Neuron (in vitro differentiated cells): ENCODE measurements at regions not wholly inside any gene's neighbourhood (a gene's known extent, or its start where the extent isn't known, plus 50 kb on each side); places are given as distances from the start of the nearest gene placed in this dataset.

Source experiments
- H2AFZ ChIP-seq: one replicate; pipeline ENCODE4 v1.6.1; 2013; ENCODE audit warnings: low read depth, mild to moderate bottlenecking, inconsistent platforms, low read length, moderate library complexity
- H3K27me3 ChIP-seq: one replicate; pipeline ENCODE4 v1.6.1; 2013; ENCODE audit warnings: low read length; ENCODE audit not compliant: insufficient read depth
- H3K36me3 ChIP-seq: one replicate; pipeline ENCODE4 v1.6.1; 2013; ENCODE audit warnings: low read length; ENCODE audit not compliant: insufficient read depth
- H3K4me1 ChIP-seq: one replicate; pipeline ENCODE4 v1.6.1; 2013; ENCODE audit warnings: low read length; ENCODE audit not compliant: insufficient read depth
- H3K4me3 ChIP-seq: 2 replicates; pipeline ENCODE4 v1.5.1; 2013; ENCODE audit warnings: mild to moderate bottlenecking, low read length, moderate library complexity
- H3K9me3 ChIP-seq: one replicate; pipeline ENCODE4 v1.6.1; 2013; ENCODE audit warnings: low read length

- Histone ChIP-seq H3K9me3 (peaks cover 3% of the 10 kb centered on the region), H3K27me3 (no peaks in the 10 kb centered on the region), H3K4me3 (no peak overlapping the region), H2AFZ (no peak overlapping the region), H3K36me3 (no peaks in the 10 kb centered on the region), H3K4me1 (peaks cover 5% of the 10 kb centered on the region)
Observed at GRCh38 chr6:3516092-3516491, 59.2 kb upstream of the SLC22A23 start.

DNA sequence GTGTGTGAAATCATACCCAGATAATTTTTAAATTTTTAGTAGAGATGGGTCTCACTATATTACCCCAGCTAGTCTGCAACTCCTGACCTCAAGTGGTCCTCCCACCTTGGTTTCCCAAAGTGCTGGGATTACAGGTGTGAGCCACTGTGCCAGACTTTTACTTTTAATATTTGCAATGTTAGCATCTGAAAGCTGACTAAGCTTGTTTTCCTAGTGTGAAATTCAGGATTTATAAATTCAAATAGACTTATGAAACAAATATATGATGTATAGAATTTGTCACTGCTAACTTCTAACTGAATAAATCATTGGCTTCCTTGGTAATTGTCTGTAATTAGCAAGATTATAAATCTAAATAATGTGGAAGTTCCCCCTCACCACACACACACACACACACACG lies 58.8 kb upstream of the SLC22A23 start:
- no peaks in the 10 kb centered on the region for H3K36me3 ChIP-seq
- peaks cover 3% of the 10 kb centered on the region for H3K9me3 ChIP-seq
- H2AFZ ChIP-seq = no peak overlapping the region

DNA sequence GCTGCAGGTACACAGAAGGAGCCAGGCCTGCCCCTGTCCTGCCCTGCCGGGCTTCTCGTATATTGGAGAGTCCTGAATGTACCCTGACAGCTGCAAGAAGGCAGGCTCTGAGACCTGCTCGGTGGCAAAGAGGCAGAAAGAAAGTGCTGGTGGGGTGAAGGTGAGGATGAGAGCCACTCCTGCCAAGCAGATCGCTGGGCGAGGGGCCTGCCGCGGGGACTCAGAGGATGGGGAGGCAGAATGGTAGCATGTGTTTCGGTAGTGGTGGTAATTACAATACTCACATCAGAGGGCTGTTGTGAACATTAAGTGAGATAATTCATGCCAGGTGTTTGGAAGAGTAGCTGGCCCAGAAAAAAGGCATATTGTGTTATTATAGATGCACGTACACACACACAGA lies 56.6 kb upstream of the SLC22A23 start:
- H3K4me3 ChIP-seq = no peak overlapping the region
- no peaks in the 10 kb centered on the region for H3K9me3 ChIP-seq
- peaks cover 11% of the 10 kb centered on the region for H3K4me1 ChIP-seq
- no peaks in the 10 kb centered on the region for H3K27me3 ChIP-seq
- H3K36me3 ChIP-seq = no peaks in the 10 kb centered on the region
- H2AFZ ChIP-seq = no peak overlapping the region

More for the DNA sequence above, 58.8 kb upstream of the SLC22A23 start:
- H3K4me1 ChIP-seq = peaks cover 5% of the 10 kb centered on the region
- H3K4me3 ChIP-seq = no peak overlapping the region
- H3K27me3 ChIP-seq = no peaks in the 10 kb centered on the region

DNA sequence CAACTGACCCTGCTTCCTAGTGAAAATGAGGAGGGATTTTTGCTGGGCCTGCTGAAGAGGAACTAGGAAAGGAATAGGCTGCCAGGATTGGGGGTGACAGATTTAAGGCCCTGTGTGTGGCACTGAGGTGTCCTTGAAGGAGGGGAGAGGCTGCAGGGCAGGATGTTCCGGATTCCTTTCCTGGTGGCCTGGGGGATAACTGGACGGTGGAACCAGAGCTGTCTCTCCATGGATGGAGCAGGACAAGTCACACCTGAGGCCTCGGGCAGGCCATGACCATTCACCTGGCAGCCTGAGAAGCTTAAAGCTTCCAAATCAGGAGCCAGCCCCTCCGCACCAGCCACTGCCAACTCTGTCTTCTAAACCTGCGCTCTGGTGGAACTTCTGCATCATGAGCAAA lies 56.0 kb upstream of the SLC22A23 start:
- Histone ChIP-seq H3K4me1 (peaks cover 11% of the 10 kb centered on the region), H3K27me3 (no peaks in the 10 kb centered on the region), H3K36me3 (no peaks in the 10 kb centered on the region), H3K9me3 (no peaks in the 10 kb centered on the region), H3K4me3 (no peak overlapping the region), H2AFZ (no peak overlapping the region)

DNA sequence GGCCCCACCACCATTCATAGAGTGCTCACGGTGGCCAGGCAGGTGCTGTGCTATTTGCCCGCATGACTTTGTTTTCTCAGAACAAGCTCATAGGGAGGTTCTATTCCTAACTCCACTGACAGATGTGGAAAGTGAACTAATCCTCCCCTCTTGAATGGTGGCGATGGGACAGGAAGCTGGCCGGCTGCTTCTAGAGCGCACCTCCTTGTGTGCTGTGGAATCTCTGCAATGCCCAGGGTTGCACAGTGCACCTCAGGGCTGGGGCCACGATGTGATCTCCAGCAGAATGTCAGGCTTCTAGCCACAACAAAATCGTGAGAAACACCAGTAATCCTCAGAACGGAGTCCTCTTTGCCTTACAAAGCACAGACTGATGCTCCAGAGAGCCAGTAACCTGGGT lies 53.8 kb upstream of the SLC22A23 start:
- Histone ChIP-seq H2AFZ (no peak overlapping the region), H3K36me3 (no peaks in the 10 kb centered on the region), H3K4me3 (no peak overlapping the region), H3K27me3 (no peaks in the 10 kb centered on the region), H3K4me1 (peaks cover 11% of the 10 kb centered on the region), H3K9me3 (no peaks in the 10 kb centered on the region)

GRCh38 chr6:3510178-3510577 lies 53.3 kb upstream of the SLC22A23 start:
- Histone ChIP-seq H3K4me3 (no peak overlapping the region), H3K4me1 (peaks cover 11% of the 10 kb centered on the region), H2AFZ (no peak overlapping the region), H3K36me3 (no peaks in the 10 kb centered on the region), H3K9me3 (no peaks in the 10 kb centered on the region), H3K27me3 (no peaks in the 10 kb centered on the region)

- Histone ChIP-seq H3K4me1 (peaks cover 11% of the 10 kb centered on the region), H2AFZ (no peak overlapping the region), H3K4me3 (no peak overlapping the region), H3K36me3 (no peaks in the 10 kb centered on the region), H3K9me3 (no peaks in the 10 kb centered on the region), H3K27me3 (no peaks in the 10 kb centered on the region)
Observed at GRCh38 chr6:3509336-3509735, 52.5 kb upstream of the SLC22A23 start.

DNA sequence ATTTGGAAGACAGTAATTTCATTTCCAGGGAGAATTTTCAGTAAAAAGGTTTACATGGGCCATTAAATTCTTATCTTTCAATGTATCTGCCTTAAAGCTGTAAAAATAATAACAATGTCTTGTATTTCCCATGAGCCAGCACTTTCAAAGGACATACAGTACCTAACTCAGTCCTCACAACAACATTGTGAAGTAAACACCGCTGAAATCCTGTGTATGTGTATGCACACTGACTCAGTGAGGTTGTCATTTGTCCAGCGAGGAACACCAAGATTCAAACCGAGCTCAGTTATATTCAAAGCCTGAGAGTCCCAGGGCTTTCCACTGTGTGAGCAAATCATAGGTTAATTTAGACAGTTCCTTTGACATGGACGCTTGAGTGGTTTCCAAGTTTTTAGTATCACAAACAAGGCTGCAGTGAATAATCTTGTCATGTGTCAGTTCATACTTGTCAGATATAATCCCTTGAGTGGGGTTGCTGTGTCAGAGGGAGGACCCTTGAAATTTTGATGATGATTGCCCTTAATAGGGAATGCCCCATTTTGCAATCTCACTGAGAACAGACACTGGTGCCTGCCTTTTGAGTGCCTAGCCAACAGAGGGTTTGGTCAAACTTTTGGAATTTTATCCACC lies 50.0 kb upstream of the SLC22A23 start:
- Histone ChIP-seq H3K4me1 (peaks cover 24% of the 10 kb centered on the region), H3K9me3 (no peaks in the 10 kb centered on the region), H3K36me3 (no peaks in the 10 kb centered on the region), H3K4me3 (no peak overlapping the region), H3K27me3 (no peaks in the 10 kb centered on the region), H2AFZ (no peak overlapping the region)
